Chondrocyte (in vitro differentiated cells): ENCODE measurements at regions not wholly inside any gene's neighbourhood (a gene's known extent, or its start where the extent isn't known, plus 50 kb on each side); places are given as distances from the start of the nearest gene placed in this dataset.

Experiments
- DNase-seq: peaks from one replicate; pipeline ENCODE4 v3.0.0; 2021; ENCODE audit warnings: mixed read lengths, low spot score
- H3K27ac Mint-ChIP-seq: one replicate; pipeline ENCODE4 v1.8.0; 2021; ENCODE audit warnings: mild to moderate bottlenecking, moderate library complexity, mixed read lengths; ENCODE audit not compliant: unreplicated experiment
- H3K27me3 Mint-ChIP-seq: 2 replicates; pipeline ENCODE4 v1.8.0; 2021; ENCODE audit warnings: low read depth, mixed read lengths
- H3K36me3 Mint-ChIP-seq: 2 replicates; pipeline ENCODE4 v1.8.0; 2021; ENCODE audit warnings: low read depth, mixed read lengths
- H3K4me1 Mint-ChIP-seq: 2 replicates; pipeline ENCODE4 v1.8.0; 2021; ENCODE audit warnings: low read depth, mild to moderate bottlenecking, mixed read lengths
- H3K4me3 Mint-ChIP-seq: one replicate; pipeline ENCODE4 v1.8.0; 2021; ENCODE audit warnings: mild to moderate bottlenecking, moderate library complexity, mixed read lengths; ENCODE audit not compliant: unreplicated experiment
- H3K9me3 Mint-ChIP-seq: 2 replicates; pipeline ENCODE4 v1.8.0; 2021; ENCODE audit warnings: low read depth, mixed read lengths
- TF ChIP-seq, protein P1 (sequence below): fragments of 200-600 bp; sonication (generic); IDR thresholded peaks from 2 replicates; pipeline ENCODE4 v1.5.0; 2021; ENCODE audit warnings: antibody characterized with exemption, mild to moderate bottlenecking, moderate library complexity

DNA sequence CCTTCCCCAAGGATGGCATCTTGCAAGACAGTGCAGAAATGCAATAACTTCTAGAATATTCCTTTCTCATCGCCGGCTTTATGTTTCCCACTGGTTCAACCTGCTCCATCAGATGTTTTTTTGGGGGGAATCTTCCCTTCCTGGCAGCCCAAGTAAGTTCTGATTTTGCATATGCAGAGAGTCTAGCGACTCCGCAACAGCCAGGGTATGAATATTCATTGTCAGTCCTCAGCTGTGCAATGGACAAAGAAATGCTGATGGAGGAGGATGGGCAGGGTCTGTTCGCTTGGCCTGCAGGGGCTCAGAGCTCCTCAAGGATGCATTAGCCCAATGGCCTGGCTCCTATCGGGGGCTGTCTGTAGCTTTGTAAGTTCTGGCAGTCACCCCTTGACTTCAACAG, 358.8 kb upstream of the CCL2 start:
- Mint-ChIP-seq H3K27ac (no peak overlapping the region), H3K4me1 (no peaks in the 10 kb centered on the region), H3K9me3 (no peaks in the 10 kb centered on the region), H3K27me3 (no peaks in the 10 kb centered on the region), H3K36me3 (no peaks in the 10 kb centered on the region), H3K4me3 (no peak overlapping the region)
- TF ChIP-seq, protein P1, sequence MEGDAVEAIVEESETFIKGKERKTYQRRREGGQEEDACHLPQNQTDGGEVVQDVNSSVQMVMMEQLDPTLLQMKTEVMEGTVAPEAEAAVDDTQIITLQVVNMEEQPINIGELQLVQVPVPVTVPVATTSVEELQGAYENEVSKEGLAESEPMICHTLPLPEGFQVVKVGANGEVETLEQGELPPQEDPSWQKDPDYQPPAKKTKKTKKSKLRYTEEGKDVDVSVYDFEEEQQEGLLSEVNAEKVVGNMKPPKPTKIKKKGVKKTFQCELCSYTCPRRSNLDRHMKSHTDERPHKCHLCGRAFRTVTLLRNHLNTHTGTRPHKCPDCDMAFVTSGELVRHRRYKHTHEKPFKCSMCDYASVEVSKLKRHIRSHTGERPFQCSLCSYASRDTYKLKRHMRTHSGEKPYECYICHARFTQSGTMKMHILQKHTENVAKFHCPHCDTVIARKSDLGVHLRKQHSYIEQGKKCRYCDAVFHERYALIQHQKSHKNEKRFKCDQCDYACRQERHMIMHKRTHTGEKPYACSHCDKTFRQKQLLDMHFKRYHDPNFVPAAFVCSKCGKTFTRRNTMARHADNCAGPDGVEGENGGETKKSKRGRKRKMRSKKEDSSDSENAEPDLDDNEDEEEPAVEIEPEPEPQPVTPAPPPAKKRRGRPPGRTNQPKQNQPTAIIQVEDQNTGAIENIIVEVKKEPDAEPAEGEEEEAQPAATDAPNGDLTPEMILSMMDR = no peak
- no peak for DNase-seq

DNA sequence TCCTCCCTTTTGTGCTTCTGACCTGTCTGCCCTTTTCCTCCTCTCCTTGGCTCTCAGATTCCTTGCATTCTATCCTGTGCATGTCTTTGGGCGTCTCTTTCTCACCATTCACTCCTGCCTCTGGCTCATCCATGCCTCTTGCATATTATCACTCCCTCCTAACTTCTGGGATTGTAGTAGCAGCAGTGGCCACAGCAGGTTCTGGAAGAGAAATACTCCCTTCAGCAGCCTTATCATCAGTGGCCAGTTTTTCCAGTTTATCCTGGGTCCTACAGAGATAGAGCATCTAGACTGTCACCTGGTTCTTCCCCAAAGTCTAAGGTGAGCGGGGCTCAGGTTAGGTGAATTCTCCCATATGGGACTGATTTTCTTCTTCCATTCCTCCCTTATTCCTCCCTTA, 354.0 kb upstream of the CCL2 start:
- TF ChIP-seq, protein P1 = no peak
- H3K4me1 Mint-ChIP-seq = no peaks in the 10 kb centered on the region

DNA sequence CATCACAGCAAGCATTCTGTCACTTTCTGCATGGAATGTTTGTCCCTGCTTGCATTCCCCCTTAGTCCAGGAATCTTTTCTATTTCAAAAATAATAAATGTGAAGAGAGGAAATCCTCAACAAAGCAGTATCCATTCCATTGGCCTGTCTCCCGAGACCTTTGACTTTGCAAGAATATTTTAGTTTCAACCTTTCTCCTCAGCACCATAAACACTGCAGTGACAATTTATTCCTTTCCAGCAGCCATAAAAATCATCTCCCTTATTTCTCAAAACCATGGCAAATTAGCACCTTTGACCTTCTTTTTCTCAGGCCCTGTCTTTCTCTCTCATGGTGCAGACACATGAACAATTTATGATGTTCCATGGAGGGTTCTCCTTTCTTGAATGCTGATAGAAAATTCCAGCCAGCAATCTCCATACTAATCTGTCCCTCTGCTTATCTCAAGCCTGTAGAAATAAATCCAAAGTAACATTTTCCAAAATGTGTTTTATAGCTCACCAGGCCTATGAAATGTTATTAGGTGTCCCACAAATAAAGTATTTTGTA, 352.1 kb upstream of the CCL2 start:
- no peaks in the 10 kb centered on the region for H3K27me3 Mint-ChIP-seq
- H3K27ac Mint-ChIP-seq = no peak overlapping the region
- no peaks in the 10 kb centered on the region for H3K36me3 Mint-ChIP-seq
- no peak overlapping the region for H3K4me3 Mint-ChIP-seq
- no peaks in the 10 kb centered on the region for H3K4me1 Mint-ChIP-seq
- TF ChIP-seq, protein P1 = no peak
- DNase-seq = no peak
- peaks cover 11% of the 10 kb centered on the region for H3K9me3 Mint-ChIP-seq

More for the DNA sequence above, 354.0 kb upstream of the CCL2 start:
- H3K9me3 Mint-ChIP-seq = peaks cover 5% of the 10 kb centered on the region
- no peak overlapping the region for H3K27ac Mint-ChIP-seq
- H3K36me3 Mint-ChIP-seq = no peaks in the 10 kb centered on the region
- no peak overlapping the region for H3K4me3 Mint-ChIP-seq
- DNase-seq = no peak
- no peaks in the 10 kb centered on the region for H3K27me3 Mint-ChIP-seq

DNA sequence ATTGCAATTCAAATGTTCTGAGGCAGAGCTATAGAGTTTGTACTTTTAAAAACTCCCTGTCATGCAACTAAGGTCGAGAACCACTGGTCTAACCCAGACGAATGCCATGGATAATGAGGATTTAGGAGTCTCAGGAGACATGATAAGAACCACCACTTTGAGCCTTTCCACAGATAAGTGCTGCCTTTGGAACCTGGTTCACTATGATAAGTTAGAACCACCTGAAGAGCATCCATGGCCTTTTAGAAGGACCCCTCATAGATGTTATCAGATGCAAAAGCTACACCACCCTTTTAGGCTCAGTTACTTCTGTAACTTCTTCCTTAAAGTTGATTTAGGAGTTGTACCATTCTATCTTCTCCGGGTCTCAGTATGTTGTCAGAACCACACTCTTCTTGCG, 350.6 kb upstream of the CCL2 start:
- Mint-ChIP-seq H3K36me3 (no peaks in the 10 kb centered on the region), H3K27ac (no peak overlapping the region), H3K27me3 (no peaks in the 10 kb centered on the region), H3K9me3 (peaks cover 13% of the 10 kb centered on the region), H3K4me3 (no peak overlapping the region), H3K4me1 (no peaks in the 10 kb centered on the region)
- no peak for DNase-seq
- TF ChIP-seq, protein P1 = no peak

DNA sequence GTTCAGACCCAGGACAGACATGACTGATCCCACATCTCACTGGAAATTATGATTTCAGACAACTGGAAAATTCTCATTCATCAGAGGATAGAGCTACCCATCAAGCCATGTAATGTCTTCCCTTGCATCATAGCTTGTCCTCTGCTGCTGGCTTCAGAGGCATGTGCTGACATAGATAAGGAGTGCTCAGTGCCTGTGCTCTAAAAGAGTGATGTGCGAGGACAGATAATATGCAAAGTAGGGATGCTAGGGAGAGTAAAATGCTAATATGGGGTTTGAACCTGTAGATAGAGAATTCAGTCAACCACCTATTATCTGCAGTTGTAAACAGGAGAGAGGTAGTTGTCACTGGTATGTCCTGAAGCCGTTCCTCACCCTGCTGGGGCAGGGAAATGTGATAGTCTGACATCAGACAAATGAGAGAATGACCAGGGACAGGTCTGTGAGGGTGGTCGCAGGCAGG, 349.7 kb upstream of the CCL2 start:
- Mint-ChIP-seq H3K27me3 (no peaks in the 10 kb centered on the region), H3K4me1 (no peaks in the 10 kb centered on the region), H3K4me3 (no peak overlapping the region), H3K36me3 (no peaks in the 10 kb centered on the region), H3K9me3 (peaks cover 14% of the 10 kb centered on the region), H3K27ac (no peak overlapping the region)
- TF ChIP-seq, protein P1 = no peak
- no peak for DNase-seq
